K562 (cell line): ENCODE measurements at regions not wholly inside any gene's neighbourhood (a gene's known extent, or its start where the extent isn't known, plus 50 kb on each side); places are given as distances from the start of the nearest gene placed in this dataset.

ENCODE experiments used
- ARID2 ChIP-seq: fragments of 450-650 bp; IDR thresholded peaks from 2 replicates; pipeline ENCODE4 v1.6.1; 2017; ENCODE audit warnings: antibody characterized with exemption, mild to moderate bottlenecking
- ATF3 ChIP-seq, 2 experiments: fragments of 450-650 bp in 1 of 2; sonication (generic) in 1 of 2; formaldehyde crosslinking in 1 of 2; IDR thresholded peaks in 1 of 2; conservative IDR thresholded peaks in 1 of 2; 2 replicates each; pipeline versions ENCODE4 v1.6.1 to v1.8.1; 2016 to 2023; ENCODE audit warnings: mild to moderate bottlenecking in 2 of 2, moderate library complexity in 2 of 2, inconsistent platforms in 1 of 2, missing genetic modification reagents in 1 of 2
- CREB1 ChIP-seq, 2 experiments: sonication (generic) in 1 of 2; formaldehyde crosslinking in 1 of 2; IDR thresholded peaks; 2 replicates each; pipeline versions ENCODE4 v1.6.1 to v1.8.0; 2012 to 2022; ENCODE audit warnings: inconsistent platforms in 1 of 2, mild to moderate bottlenecking in 1 of 2, missing genetic modification reagents in 1 of 2, moderate library complexity in 1 of 2
- CTCF ChIP-seq, 3 experiments: IDR thresholded peaks in 2 of 3; conservative IDR thresholded peaks in 1 of 3; 2 replicates each; pipeline ENCODE4 v1.5.1; 2011 to 2012; ENCODE audit warnings: low read length in 3 of 3, mild to moderate bottlenecking in 3 of 3, control low read depth in 2 of 3, improper control_type of control experiment in 1 of 3, inconsistent platforms in 1 of 3, low read depth in 1 of 3, mixed read lengths in 1 of 3, moderate library complexity in 1 of 3; ENCODE audit not compliant: insufficient read depth in 2 of 3
- KLF13 ChIP-seq: fragments of 450-650 bp; IDR thresholded peaks from 2 replicates; pipeline ENCODE4 v1.6.1; 2016; ENCODE audit warnings: missing genetic modification characterization, low read depth, mild to moderate bottlenecking, missing compliant biosample characterization, moderate library complexity, borderline replicate concordance
- L3MBTL2 ChIP-seq: fragments of 450-650 bp; IDR thresholded peaks from 2 replicates; pipeline ENCODE4 v1.6.1; 2016; ENCODE audit warnings: mild to moderate bottlenecking, moderate library complexity
- NFE2L1 ChIP-seq: fragments of 450-650 bp; IDR thresholded peaks from 2 replicates; pipeline ENCODE4 v1.6.1; 2016; ENCODE audit warnings: missing genetic modification characterization, low read depth, mild to moderate bottlenecking, missing compliant biosample characterization, moderate library complexity, borderline replicate concordance
- POLR2A ChIP-seq: fragments of 450-650 bp; conservative IDR thresholded peaks from 2 replicates; pipeline ENCODE4 v1.6.1; 2016
- ZNF217 ChIP-seq: sonication (generic); formaldehyde crosslinking; IDR thresholded peaks from 2 replicates; pipeline ENCODE4 v1.8.0; 2022; ENCODE audit warnings: mild to moderate bottlenecking, missing genetic modification reagents
- ZNF274 ChIP-seq: IDR thresholded peaks from 2 replicates; pipeline ENCODE4 v1.6.1; 2011; ENCODE audit warnings: low read depth, mild to moderate bottlenecking, low read length, moderate library complexity, borderline replicate concordance
- ZNF324 ChIP-seq: fragments of 250-450 bp; sonication (Bioruptor Pico); IDR thresholded peaks from 2 replicates; pipeline ENCODE4 v1.4.0; 2020; ENCODE audit warnings: mild to moderate bottlenecking

- no peak for TF ChIP-seq ARID2
- no peak for TF ChIP-seq ZNF324 (CRISPR knock-in tag)
- no peak for TF ChIP-seq ZNF217 (CRISPR knock-in tag)
- no peak for TF ChIP-seq CREB1 (IDR thresholded peaks at IDR 0.05)
- TF ChIP-seq CREB1 (CRISPR knock-in tag; IDR thresholded peaks at IDR 0.05) = no peak
- TF ChIP-seq ZNF274 = no peak
- no peak for TF ChIP-seq CTCF (IDR thresholded peaks at IDR 0.05 in 2 of 3, conservative IDR thresholded peaks at IDR 0.05 in 1 of 3; ENCODE audit: insufficient read depth in 2 of 3, low read depth in 1 of 3, low read length in 3 of 3)
- no peak for TF ChIP-seq NFE2L1 (tag)
- no peak for TF ChIP-seq KLF13 (tag)
- no peak for TF ChIP-seq L3MBTL2
- TF ChIP-seq ATF3 (IDR thresholded peaks at IDR 0.05) = no peak
- no peak for TF ChIP-seq ATF3 (CRISPR knock-in tag; conservative IDR thresholded peaks at IDR 0.05)
- no peak for TF ChIP-seq POLR2A
Observed at GRCh38 chr22:26767351-26768155, 110.2 kb downstream of the MIAT start.
